Progenitor cell of endocrine pancreas (in vitro differentiated cells): ENCODE measurements at regions not wholly inside any gene's neighbourhood (a gene's known extent, or its start where the extent isn't known, plus 50 kb on each side); places are given as distances from the start of the nearest gene placed in this dataset.

Source experiments
- DNase-seq: peaks from one replicate; pipeline ENCODE4 v3.0.0; 2021; ENCODE audit warnings: low spot score; ENCODE audit not compliant: unreplicated experiment
- H3K27ac Mint-ChIP-seq: 2 replicates; pipeline ENCODE4 v1.8.0; 2021; ENCODE audit warnings: mild to moderate bottlenecking, moderate library complexity, mixed read lengths
- H3K27me3 Mint-ChIP-seq: 2 replicates; pipeline ENCODE4 v1.8.0; 2021; ENCODE audit warnings: mixed read lengths
- H3K36me3 Mint-ChIP-seq: 2 replicates; pipeline ENCODE4 v1.8.0; 2022; ENCODE audit warnings: mixed read lengths; ENCODE audit not compliant: insufficient read depth
- H3K4me1 Mint-ChIP-seq: 2 replicates; pipeline ENCODE4 v1.8.0; 2021; ENCODE audit warnings: low read depth, mixed read lengths
- H3K4me3 Mint-ChIP-seq: 2 replicates; pipeline ENCODE4 v1.8.0; 2021; ENCODE audit warnings: low read depth, mild to moderate bottlenecking, moderate library complexity, mixed read lengths
- H3K9me3 Mint-ChIP-seq: 2 replicates; pipeline ENCODE4 v1.8.0; 2021; ENCODE audit warnings: low read depth, mixed read lengths
- TF ChIP-seq, protein P1 (sequence below): fragments of 200-600 bp; sonication (generic); IDR thresholded peaks from one replicate; pipeline ENCODE4 v1.5.0; 2021; ENCODE audit warnings: antibody characterized with exemption, mild to moderate bottlenecking; ENCODE audit not compliant: unreplicated experiment

DNA sequence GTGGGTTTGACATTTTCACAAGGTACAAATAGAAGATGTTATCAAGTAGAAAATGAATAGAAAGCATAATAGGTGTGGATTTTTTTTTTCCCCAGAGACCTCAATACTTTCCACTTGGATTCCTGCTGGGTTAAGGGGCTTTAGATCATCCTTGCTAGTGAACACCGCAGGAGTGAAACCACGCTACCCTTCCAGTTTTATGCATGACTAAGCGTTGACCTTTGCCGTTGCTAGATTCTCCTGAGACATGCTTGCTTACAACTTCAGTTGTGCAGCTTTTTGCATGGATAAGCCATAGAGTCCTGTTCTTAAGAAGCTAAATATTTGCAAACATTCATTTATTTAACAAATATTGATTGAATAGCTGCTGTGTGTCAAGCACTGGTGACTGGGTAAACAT lies 299.7 kb upstream of the LMCD1 start:
- Mint-ChIP-seq H3K4me3 (no peak overlapping the region), H3K27ac (peak overlapping the region; percentile 14), H3K4me1 (peaks cover 19% of the 10 kb centered on the region), H3K9me3 (no peaks in the 10 kb centered on the region), H3K27me3 (peaks cover 3% of the 10 kb centered on the region), H3K36me3 (no peaks in the 10 kb centered on the region)
- DNase-seq, result no peak
- TF ChIP-seq, protein P1, sequence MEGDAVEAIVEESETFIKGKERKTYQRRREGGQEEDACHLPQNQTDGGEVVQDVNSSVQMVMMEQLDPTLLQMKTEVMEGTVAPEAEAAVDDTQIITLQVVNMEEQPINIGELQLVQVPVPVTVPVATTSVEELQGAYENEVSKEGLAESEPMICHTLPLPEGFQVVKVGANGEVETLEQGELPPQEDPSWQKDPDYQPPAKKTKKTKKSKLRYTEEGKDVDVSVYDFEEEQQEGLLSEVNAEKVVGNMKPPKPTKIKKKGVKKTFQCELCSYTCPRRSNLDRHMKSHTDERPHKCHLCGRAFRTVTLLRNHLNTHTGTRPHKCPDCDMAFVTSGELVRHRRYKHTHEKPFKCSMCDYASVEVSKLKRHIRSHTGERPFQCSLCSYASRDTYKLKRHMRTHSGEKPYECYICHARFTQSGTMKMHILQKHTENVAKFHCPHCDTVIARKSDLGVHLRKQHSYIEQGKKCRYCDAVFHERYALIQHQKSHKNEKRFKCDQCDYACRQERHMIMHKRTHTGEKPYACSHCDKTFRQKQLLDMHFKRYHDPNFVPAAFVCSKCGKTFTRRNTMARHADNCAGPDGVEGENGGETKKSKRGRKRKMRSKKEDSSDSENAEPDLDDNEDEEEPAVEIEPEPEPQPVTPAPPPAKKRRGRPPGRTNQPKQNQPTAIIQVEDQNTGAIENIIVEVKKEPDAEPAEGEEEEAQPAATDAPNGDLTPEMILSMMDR, result no peak

DNA sequence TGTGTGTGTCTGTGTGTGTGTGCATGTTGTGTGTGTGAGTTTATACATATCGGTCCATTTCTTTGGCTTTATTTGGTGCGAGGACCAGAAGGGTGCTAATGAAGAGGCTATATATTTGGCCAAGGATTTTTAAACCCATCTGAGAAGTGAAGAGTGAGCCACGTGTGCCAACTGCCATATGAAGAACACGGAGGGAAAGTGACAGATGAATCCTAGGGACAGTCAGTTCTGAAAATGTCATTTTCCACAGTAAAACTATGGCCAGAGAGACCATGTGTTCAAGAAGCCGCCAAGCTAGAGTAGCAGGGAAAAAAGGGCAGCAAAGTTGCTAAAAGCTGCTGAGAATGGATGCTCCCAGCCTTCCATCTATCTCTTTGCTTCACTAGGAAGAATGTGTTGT lies 297.3 kb upstream of the LMCD1 start:
- peaks cover 3% of the 10 kb centered on the region for H3K9me3 Mint-ChIP-seq
- peaks cover 3% of the 10 kb centered on the region for H3K27me3 Mint-ChIP-seq
- no peak for DNase-seq
- H3K36me3 Mint-ChIP-seq, result no peaks in the 10 kb centered on the region
- H3K4me3 Mint-ChIP-seq, result no peak overlapping the region
- TF ChIP-seq, protein P1, result no peak
- H3K4me1 Mint-ChIP-seq, result peaks cover 22% of the 10 kb centered on the region
- no peak overlapping the region for H3K27ac Mint-ChIP-seq

DNA sequence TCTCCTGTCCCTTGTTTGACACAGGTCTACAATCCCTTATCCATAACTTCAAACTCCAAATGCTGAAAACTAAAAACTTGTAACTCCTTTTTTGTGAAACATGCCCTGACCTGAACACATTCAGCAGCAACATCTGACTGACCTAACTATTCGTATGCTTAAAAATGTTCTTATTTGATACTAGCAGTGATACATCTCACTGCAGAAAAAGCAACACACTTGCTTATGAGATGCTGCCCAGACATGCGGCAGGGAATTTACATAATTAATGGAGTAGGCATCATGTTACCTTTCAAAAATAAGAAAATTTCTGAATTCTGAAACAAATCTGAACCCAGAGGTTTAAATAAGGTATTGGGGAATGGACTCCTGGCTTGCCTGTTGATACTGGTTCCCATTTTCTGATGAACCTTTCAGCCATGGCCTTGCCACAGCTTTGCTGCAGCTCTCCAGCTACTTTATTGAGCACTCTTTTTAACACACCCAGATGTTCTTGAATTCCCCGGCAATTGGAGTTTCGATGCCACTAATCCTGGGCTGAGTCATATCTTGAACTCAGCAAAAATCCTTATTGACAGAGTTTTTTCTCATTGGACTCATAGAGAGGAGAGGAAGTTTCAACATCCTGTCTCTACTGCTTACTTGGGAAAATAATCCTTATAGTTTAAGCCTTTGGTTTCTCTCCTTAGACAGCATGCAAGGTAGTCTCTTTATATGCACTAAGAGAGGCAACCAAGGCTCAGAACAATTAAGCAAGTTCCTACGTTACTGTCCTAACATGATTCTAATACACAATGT lies 296.6 kb upstream of the LMCD1 start:
- peaks cover 3% of the 10 kb centered on the region for H3K27me3 Mint-ChIP-seq
- no peak overlapping the region for H3K27ac Mint-ChIP-seq
- peaks cover 3% of the 10 kb centered on the region for H3K9me3 Mint-ChIP-seq
- TF ChIP-seq, protein P1, result no peak
- peaks cover 22% of the 10 kb centered on the region for H3K4me1 Mint-ChIP-seq
- H3K4me3 Mint-ChIP-seq, result no peak overlapping the region
- DNase-seq, result no peak
- no peaks in the 10 kb centered on the region for H3K36me3 Mint-ChIP-seq

DNA sequence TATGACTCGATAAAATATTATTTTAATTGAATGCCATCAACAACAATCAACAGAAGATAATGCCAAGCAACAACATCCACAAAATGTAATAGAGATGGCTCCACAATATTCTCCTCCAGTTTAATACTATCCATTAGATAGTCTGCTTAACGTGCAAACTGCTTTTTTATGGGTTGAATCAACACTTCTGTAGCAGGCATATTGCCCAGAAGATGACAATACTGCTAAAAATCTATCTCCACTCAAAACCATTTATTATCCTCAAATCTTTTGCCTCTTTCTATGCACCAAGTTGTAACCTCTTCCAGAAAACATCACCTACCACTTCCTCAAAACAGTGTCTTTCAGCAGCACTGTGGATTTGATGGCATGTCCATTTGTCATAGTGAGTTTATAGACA lies 295.7 kb upstream of the LMCD1 start:
- Mint-ChIP-seq H3K4me3 (no peak overlapping the region), H3K27me3 (peaks cover 3% of the 10 kb centered on the region), H3K4me1 (peaks cover 18% of the 10 kb centered on the region), H3K27ac (no peak overlapping the region), H3K9me3 (peaks cover 3% of the 10 kb centered on the region), H3K36me3 (no peaks in the 10 kb centered on the region)
- TF ChIP-seq, protein P1, result no peak
- DNase-seq, result no peak

DNA sequence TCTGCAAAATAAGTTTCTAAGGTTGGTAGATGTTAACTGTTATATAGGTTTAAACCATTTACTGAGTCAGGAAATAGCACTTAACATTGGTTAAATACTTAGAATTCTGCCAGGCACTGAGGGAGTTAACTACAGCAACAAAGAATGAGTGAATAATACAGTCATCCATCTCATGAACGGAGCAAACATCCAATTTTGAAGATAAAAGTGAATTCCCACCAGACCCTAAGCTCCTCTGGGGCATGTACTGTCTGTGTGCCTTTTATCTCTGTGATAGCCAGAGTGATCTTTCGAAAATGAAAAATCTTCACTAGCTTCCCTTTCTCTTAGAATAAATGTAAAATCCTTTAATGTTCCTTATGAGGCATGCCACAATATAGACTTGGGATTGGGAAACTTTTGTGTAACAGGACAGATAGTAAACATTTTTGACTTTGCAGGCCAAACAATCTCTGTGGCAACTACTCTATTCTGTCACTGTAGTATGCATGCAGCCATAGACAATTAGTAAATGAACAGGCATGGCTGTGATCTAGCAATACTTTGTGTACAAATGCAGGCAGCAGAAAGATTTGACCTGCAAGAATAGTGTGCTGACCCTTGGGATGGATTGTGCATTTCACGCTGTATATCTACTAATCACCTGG lies 294.5 kb upstream of the LMCD1 start:
- no peak for DNase-seq
- peaks cover 3% of the 10 kb centered on the region for H3K9me3 Mint-ChIP-seq
- TF ChIP-seq, protein P1, result no peak
- H3K27me3 Mint-ChIP-seq, result peaks cover 3% of the 10 kb centered on the region
- H3K4me3 Mint-ChIP-seq, result no peak overlapping the region
- no peaks in the 10 kb centered on the region for H3K36me3 Mint-ChIP-seq
- peaks cover 8% of the 10 kb centered on the region for H3K4me1 Mint-ChIP-seq
- H3K27ac Mint-ChIP-seq, result no peak overlapping the region
